ENCODE measurements at regions not wholly inside any gene's neighbourhood (a gene's known extent, or its start where the extent isn't known, plus 50 kb on each side); places are given as distances from the start of the nearest gene placed in this dataset.

GRCh38 chr4:160981083-160981482, 1182.7 kb downstream of the FSTL5 start (continued):
- TF ChIP-seq KDM1A (IDR thresholded peaks at IDR 0.05; ENCODE audit: low read depth), result no peak

DNA sequence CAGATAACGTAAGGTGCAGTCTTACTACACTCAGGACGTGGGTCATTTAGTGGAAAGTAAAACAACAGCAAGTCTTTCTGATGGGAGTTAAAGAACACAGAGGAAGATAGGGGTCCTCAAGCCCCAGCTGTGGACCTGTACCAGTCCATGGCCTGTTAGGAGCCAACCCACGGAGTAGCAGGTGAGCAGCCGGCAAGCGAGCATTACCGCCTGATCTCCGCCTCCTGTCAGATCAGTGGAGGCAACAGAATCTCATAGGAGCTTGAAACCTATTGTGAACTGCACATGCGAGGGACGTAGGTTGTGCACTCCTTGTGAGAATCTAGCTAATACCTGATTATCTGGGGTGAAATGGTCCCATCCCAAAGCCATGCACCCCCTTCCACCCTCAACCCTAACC, 1180.8 kb downstream of the FSTL5 start:
- no peaks in the 10 kb centered on the region for H3K9me3 ChIP-seq
- FAIRE-seq, result no peak
- no peaks in the 10 kb centered on the region for H3K4me1 ChIP-seq
- CTCF ChIA-PET, result no interaction called here
- no peak overlapping the region for H3K4me3 ChIP-seq
- no peak for ATAC-seq
- POLR2A ChIA-PET, result no interaction called here
- TF ChIP-seq EP300 (IDR thresholded peaks at IDR 0.05), result no peak
- no peak for TF ChIP-seq ZFP36 (IDR thresholded peaks at IDR 0.05; ENCODE audit: borderline replicate concordance, partially characterized antibody)
- TF ChIP-seq RCOR1 (IDR thresholded peaks at IDR 0.05; ENCODE audit: low read depth, low read length), result no peak
- no peak for TF ChIP-seq JUNB (IDR thresholded peaks at IDR 0.05)
- no peak for TF ChIP-seq ZC3H11A (IDR thresholded peaks at IDR 0.05)
- no peak for TF ChIP-seq CHD2 (IDR thresholded peaks at IDR 0.05; ENCODE audit: low read length, partially characterized antibody)
- no peak for TF ChIP-seq CBX8 (IDR thresholded peaks at IDR 0.05)
- TF ChIP-seq KDM1A (IDR thresholded peaks at IDR 0.05; ENCODE audit: low read depth), result no peak
- TF ChIP-seq NFE2L2 (conservative IDR thresholded peaks at IDR 0.05; ENCODE audit: low read length), result no peak
- TF ChIP-seq HDAC2 (IDR thresholded peaks at IDR 0.05), result no peak
- no peak overlapping the region for H3K4me2 ChIP-seq
- H3K27ac ChIP-seq, result no peak overlapping the region
- 78% methylated on average over 9 of the region's 9 CpGs for WGBS (ENCODE audit: missing lambda C conversion rate)
- DNase-seq (ENCODE audit: low read depth in 1 of 2, low spot score in 1 of 2), result no peak

DNA sequence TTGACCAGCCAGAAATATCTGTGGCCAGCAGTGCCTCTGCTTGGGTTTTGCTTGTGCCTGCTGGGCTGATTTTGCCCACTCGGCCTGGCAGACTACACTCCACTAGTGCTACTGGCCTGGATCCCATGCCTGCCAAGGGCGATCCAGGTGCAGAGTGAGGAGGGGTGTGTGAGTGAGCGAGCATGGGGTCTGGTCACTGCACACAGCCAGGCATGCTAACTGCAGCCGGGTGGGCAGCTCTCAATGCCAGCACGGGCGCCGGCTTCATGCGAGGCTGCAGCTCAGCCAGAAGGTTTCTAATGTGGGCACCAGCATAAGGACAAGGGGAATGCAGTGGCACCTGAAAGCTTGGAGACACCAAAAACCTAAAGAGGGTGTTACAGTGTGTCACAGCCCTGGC, 1161.4 kb downstream of the FSTL5 start:
- DNase-seq (ENCODE audit: low read depth in 1 of 2, low spot score in 1 of 2), result no peak
- 100% methylated on average over 1 of the region's 8 CpGs for WGBS (ENCODE audit: missing lambda C conversion rate)
- ChIA-PET POLR2A (no interaction called here), CTCF (no interaction called here)
- Histone ChIP-seq H3K9me3 (no peaks in the 10 kb centered on the region), H3K4me2 (no peak overlapping the region), H3K27ac (no peak overlapping the region), H3K4me1 (no peaks in the 10 kb centered on the region), H3K4me3 (no peak overlapping the region)
- FAIRE-seq, result no peak
- TF ChIP-seq RFX5 (IDR thresholded peaks at IDR 0.05), result no peak
- TF ChIP-seq KDM1A (IDR thresholded peaks at IDR 0.05; ENCODE audit: low read depth), result no peak
- no peak for TF ChIP-seq NR3C1 (IDR thresholded peaks at IDR 0.05)
- no peak for TF ChIP-seq CEBPB (IDR thresholded peaks at IDR 0.05)
- no peak for TF ChIP-seq PBX3 (IDR thresholded peaks at IDR 0.05)
- TF ChIP-seq RNF2 (IDR thresholded peaks at IDR 0.05; ENCODE audit: borderline replicate concordance, low read depth), result no peak
- no peak for TF ChIP-seq ZNF302 (CRISPR knock-in tag; IDR thresholded peaks at IDR 0.05)
- no peak for TF ChIP-seq EHMT2 (IDR thresholded peaks at IDR 0.05; ENCODE audit: low read depth)
- no peak for TF ChIP-seq EHF (CRISPR knock-in tag; IDR thresholded peaks at IDR 0.05)
- TF ChIP-seq HDAC2 (IDR thresholded peaks at IDR 0.05), result no peak
- no peak for TF ChIP-seq REST (IDR thresholded peaks at IDR 0.05)
- TF ChIP-seq CBX2 (IDR thresholded peaks at IDR 0.05; ENCODE audit: borderline replicate concordance, low read depth), result no peak
- no peak for TF ChIP-seq BCL3 (IDR thresholded peaks at IDR 0.05)
- TF ChIP-seq MYC (IDR thresholded peaks at IDR 0.05; ENCODE audit: borderline replicate concordance, low read length), result no peak
- TF ChIP-seq FOSL2 (IDR thresholded peaks at IDR 0.05), result no peak
- no peak for TF ChIP-seq FOSL2 (CRISPR knock-in tag; IDR thresholded peaks at IDR 0.05)
- no peak for TF ChIP-seq GATA3 (IDR thresholded peaks at IDR 0.05; ENCODE audit: borderline replicate concordance)
- no peak for TF ChIP-seq HOXA7 (CRISPR knock-in tag; IDR thresholded peaks at IDR 0.05)
- no peak for TF ChIP-seq HES2 (IDR thresholded peaks at IDR 0.05)
- no peak for TF ChIP-seq TFCP2L1 (CRISPR knock-in tag; IDR thresholded peaks at IDR 0.05)
- no peak for TF ChIP-seq ZSCAN20 (CRISPR knock-in tag; IDR thresholded peaks at IDR 0.05)
- no peak for ATAC-seq
